Lower leg skin (tissue), 3 donors: ENCODE measurements at regions not wholly inside any gene's neighbourhood (a gene's known extent, or its start where the extent isn't known, plus 50 kb on each side); places are given as distances from the start of the nearest gene placed in this dataset.

Experiments
- POLR2A ChIP-seq, 2 donors: fragments of 450-650 bp; IDR thresholded peaks; one replicate each; pipeline ENCODE4 v1.6.1; 2016 to 2017; ENCODE audit warnings: antibody characterized with exemption in 2 of 2, mild to moderate bottlenecking in 1 of 2, moderate library complexity in 1 of 2
- TF ChIP-seq, protein P1 (sequence below), 3 donors: fragments of 450-650 bp; IDR thresholded peaks; one replicate each; pipeline ENCODE4 v1.5.1; 2016; ENCODE audit warnings: antibody characterized with exemption in 3 of 3, mild to moderate bottlenecking in 3 of 3, moderate library complexity in 2 of 3

DNA sequence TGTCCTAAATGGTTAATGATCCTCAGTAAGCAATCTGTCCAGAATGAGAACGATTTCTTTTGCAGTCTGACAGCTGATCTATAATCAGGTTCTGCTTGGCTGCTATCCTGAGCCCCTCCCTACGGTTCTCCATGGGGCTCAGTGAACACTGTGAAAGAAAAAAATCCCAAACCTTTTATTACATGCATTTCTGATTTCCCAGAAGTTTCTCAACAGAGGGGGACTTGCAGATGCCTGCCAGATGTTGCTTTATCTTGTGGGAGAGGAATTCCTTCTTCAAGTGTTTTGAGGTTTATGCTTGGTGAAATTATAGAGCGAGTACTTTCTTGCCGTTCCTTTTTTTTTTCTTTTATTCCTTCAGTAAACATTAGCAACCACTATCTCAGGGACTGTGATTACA is 531.9 kb upstream of the ISX start:
- TF ChIP-seq POLR2A (IDR thresholded peaks at IDR 0.05), result no peak
- TF ChIP-seq, protein P1, sequence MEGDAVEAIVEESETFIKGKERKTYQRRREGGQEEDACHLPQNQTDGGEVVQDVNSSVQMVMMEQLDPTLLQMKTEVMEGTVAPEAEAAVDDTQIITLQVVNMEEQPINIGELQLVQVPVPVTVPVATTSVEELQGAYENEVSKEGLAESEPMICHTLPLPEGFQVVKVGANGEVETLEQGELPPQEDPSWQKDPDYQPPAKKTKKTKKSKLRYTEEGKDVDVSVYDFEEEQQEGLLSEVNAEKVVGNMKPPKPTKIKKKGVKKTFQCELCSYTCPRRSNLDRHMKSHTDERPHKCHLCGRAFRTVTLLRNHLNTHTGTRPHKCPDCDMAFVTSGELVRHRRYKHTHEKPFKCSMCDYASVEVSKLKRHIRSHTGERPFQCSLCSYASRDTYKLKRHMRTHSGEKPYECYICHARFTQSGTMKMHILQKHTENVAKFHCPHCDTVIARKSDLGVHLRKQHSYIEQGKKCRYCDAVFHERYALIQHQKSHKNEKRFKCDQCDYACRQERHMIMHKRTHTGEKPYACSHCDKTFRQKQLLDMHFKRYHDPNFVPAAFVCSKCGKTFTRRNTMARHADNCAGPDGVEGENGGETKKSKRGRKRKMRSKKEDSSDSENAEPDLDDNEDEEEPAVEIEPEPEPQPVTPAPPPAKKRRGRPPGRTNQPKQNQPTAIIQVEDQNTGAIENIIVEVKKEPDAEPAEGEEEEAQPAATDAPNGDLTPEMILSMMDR (IDR thresholded peaks at IDR 0.05), result no peak
